ENCODE measurements at regions not wholly inside any gene's neighbourhood (a gene's known extent, or its start where the extent isn't known, plus 50 kb on each side); places are given as distances from the start of the nearest gene placed in this dataset.

- intact Hi-C loops (cut with DNase I; ENCODE audit: low total_unique reads) = no loop called here
- H3K4me3 ChIP-seq (ENCODE audit: low read depth, poor library complexity, severe bottlenecking) = no peak overlapping the region
- 30 to 35% methylated on average over 11 of the region's 11 CpGs for WGBS, 2 donors
- DNase-seq (ENCODE audit: low spot score in 2 of 2) = no peak
- TF ChIP-seq CTCF (IDR thresholded peaks at IDR 0.05) = no peak
Measured at GRCh38 chr2:4246364-4247131, 543.2 kb downstream of the DCDC2C start.

- 40 to 51% methylated on average over 3 of the region's 3 CpGs for WGBS, 2 donors
- H3K4me3 ChIP-seq (ENCODE audit: low read depth, poor library complexity, severe bottlenecking) = no peak overlapping the region
- DNase-seq (ENCODE audit: low spot score in 2 of 2) = no peak
- TF ChIP-seq POLR2A (IDR thresholded peaks at IDR 0.05) (no peak), CTCF (IDR thresholded peaks at IDR 0.05) (no peak)
- intact Hi-C loops (cut with DNase I; ENCODE audit: low total_unique reads) = no loop called here
Measured at GRCh38 chr2:4247791-4248190, 544.4 kb downstream of the DCDC2C start.

GRCh38 chr2:4255491-4255890 lies 552.1 kb downstream of the DCDC2C start:
- intact Hi-C loops (cut with DNase I; ENCODE audit: low total_unique reads) = no loop called here
- WGBS, 2 donors = 87% methylated on average over 4 of the region's 4 CpGs
- H3K4me3 ChIP-seq (ENCODE audit: low read depth, poor library complexity, severe bottlenecking) = no peak overlapping the region
- no peak for DNase-seq (ENCODE audit: low spot score in 2 of 2)
- no peak for TF ChIP-seq CTCF (IDR thresholded peaks at IDR 0.05)
- no peak for TF ChIP-seq POLR2A (IDR thresholded peaks at IDR 0.05)

- DNase-seq (ENCODE audit: low spot score in 2 of 2) = no peak
- 64 to 77% methylated on average over 4 of the region's 4 CpGs for WGBS, 2 donors
- no peak overlapping the region for H3K4me3 ChIP-seq (ENCODE audit: low read depth, poor library complexity, severe bottlenecking)
- intact Hi-C loops (cut with DNase I; ENCODE audit: low total_unique reads) = no loop called here
- TF ChIP-seq CTCF (IDR thresholded peaks at IDR 0.05) (no peak), POLR2A (IDR thresholded peaks at IDR 0.05) (no peak)
Measured at GRCh38 chr2:4256351-4256750, 553.0 kb downstream of the DCDC2C start.

- intact Hi-C loops (cut with DNase I; ENCODE audit: low total_unique reads) = no loop called here
- H3K4me3 ChIP-seq (ENCODE audit: low read depth, poor library complexity, severe bottlenecking) = no peak overlapping the region
- no peak for DNase-seq (ENCODE audit: low spot score in 2 of 2)
- no peak for TF ChIP-seq POLR2A (IDR thresholded peaks at IDR 0.05)
- TF ChIP-seq CTCF (IDR thresholded peaks at IDR 0.05) = no peak
- WGBS, 2 donors = 39 to 42% methylated on average over 1 of the region's 1 CpG
Measured at GRCh38 chr2:4258563-4258962, 555.2 kb downstream of the DCDC2C start.

GRCh38 chr2:4265936-4266335 lies 562.6 kb downstream of the DCDC2C start:
- intact Hi-C loops (cut with DNase I; ENCODE audit: low total_unique reads) = no loop called here
- no peak overlapping the region for H3K4me3 ChIP-seq (ENCODE audit: low read depth, poor library complexity, severe bottlenecking)
- WGBS, 2 donors = 50 to 58% methylated on average over 4 of the region's 4 CpGs
- DNase-seq (ENCODE audit: low spot score in 2 of 2) = no peak
- no peak for TF ChIP-seq CTCF (IDR thresholded peaks at IDR 0.05)
- no peak for TF ChIP-seq POLR2A (IDR thresholded peaks at IDR 0.05)

All from lower leg skin (tissue), 4 donors.